ENCODE measurements at regions not wholly inside any gene's neighbourhood (a gene's known extent, or its start where the extent isn't known, plus 50 kb on each side); places are given as distances from the start of the nearest gene placed in this dataset.

DNA sequence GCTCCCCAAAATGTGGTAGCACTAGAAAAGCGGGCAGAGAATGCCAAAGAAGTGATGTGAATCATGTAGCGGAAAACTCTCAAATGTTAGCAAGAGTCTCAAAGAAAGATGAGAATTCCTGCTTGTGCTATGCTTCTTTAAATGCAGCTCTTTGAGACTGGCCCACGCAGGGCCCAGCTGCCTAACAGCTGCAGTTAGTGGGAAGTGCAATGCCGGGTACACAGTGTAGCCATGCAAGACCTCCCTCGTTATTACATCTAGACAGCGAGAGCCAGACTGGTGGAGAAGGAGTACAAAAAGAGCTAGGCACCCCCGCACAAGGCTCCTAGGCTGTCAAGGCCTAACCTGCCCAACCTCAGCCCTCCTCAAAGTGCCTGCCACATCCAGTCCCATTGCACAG lies 201.7 kb upstream of the PRDM1 start:
- H3K27me3 Mint-ChIP-seq (ENCODE audit: insufficient read depth, low read depth), result peaks cover 5% of the 10 kb centered on the region
- H3K4me3 ChIP-seq, result no peak overlapping the region

GRCh38 chr6:105884011-105884410 lies 202.1 kb upstream of the PRDM1 start:
- no peaks in the 10 kb centered on the region for H3K36me3 ChIP-seq
- no peak for DNase-seq (ENCODE audit: low spot score)
- H3K27me3 ChIP-seq, result no peaks in the 10 kb centered on the region
- Mint-ChIP-seq H3K27me3 (ENCODE audit: insufficient read depth, low read depth) (peaks cover 5% of the 10 kb centered on the region), H3K36me3 (no peaks in the 10 kb centered on the region), H3K27ac (no peak overlapping the region), H3K4me1 (peaks cover 3% of the 10 kb centered on the region), H3K9me3 (peaks cover 1% of the 10 kb centered on the region), H3K4me3 (no peak overlapping the region)
- H3K4me1 ChIP-seq, result no peaks in the 10 kb centered on the region
- no peak overlapping the region for H2AFZ ChIP-seq (replicated peaks)
- no peak for TF ChIP-seq CTCF (IDR thresholded peaks at IDR 0.05)
- TF ChIP-seq EZH2 (IDR thresholded peaks at IDR 0.05), result no peak
- no peak for TF ChIP-seq EZH2phosphoT487 (IDR thresholded peaks at IDR 0.05)
- no peaks in the 10 kb centered on the region for H3F3A ChIP-seq (ENCODE audit: low read depth)
- H3K9ac ChIP-seq, result no peak overlapping the region
- H4K20me1 ChIP-seq (ENCODE audit: low read depth), result no peaks in the 10 kb centered on the region
- H3K4me2 ChIP-seq, result no peak overlapping the region
- no peaks in the 10 kb centered on the region for H3K9me3 ChIP-seq (ENCODE audit: low read depth)
- H3K79me2 ChIP-seq (ENCODE audit: low read depth), result no peaks in the 10 kb centered on the region
- no peak overlapping the region for H3K4me3 ChIP-seq
- H3K27ac ChIP-seq, result no peak overlapping the region

More for the DNA sequence above, 201.7 kb upstream of the PRDM1 start:
- H4K20me1 ChIP-seq (ENCODE audit: low read depth), result no peaks in the 10 kb centered on the region
- H3K4me1 ChIP-seq, result no peaks in the 10 kb centered on the region
- peaks cover 4% of the 10 kb centered on the region for H3K9me3 Mint-ChIP-seq
- H3K36me3 ChIP-seq, result no peaks in the 10 kb centered on the region
- no peak overlapping the region for H3K27ac ChIP-seq
- no peak overlapping the region for H3K4me2 ChIP-seq
- H2AFZ ChIP-seq (replicated peaks), result no peak overlapping the region
- H3F3A ChIP-seq (ENCODE audit: low read depth), result no peaks in the 10 kb centered on the region
- no peak overlapping the region for H3K4me3 Mint-ChIP-seq
- no peak for DNase-seq (ENCODE audit: low spot score)
- H3K4me1 Mint-ChIP-seq, result peaks cover 3% of the 10 kb centered on the region
- H3K27ac Mint-ChIP-seq, result no peak overlapping the region
- H3K9ac ChIP-seq, result no peak overlapping the region
- no peaks in the 10 kb centered on the region for H3K27me3 ChIP-seq
- no peaks in the 10 kb centered on the region for H3K9me3 ChIP-seq (ENCODE audit: low read depth)
- H3K36me3 Mint-ChIP-seq, result no peaks in the 10 kb centered on the region
- no peaks in the 10 kb centered on the region for H3K79me2 ChIP-seq (ENCODE audit: low read depth)
- TF ChIP-seq CTCF (IDR thresholded peaks at IDR 0.05) (no peak), EZH2 (IDR thresholded peaks at IDR 0.05) (no peak), EZH2phosphoT487 (IDR thresholded peaks at IDR 0.05) (no peak)

DNA sequence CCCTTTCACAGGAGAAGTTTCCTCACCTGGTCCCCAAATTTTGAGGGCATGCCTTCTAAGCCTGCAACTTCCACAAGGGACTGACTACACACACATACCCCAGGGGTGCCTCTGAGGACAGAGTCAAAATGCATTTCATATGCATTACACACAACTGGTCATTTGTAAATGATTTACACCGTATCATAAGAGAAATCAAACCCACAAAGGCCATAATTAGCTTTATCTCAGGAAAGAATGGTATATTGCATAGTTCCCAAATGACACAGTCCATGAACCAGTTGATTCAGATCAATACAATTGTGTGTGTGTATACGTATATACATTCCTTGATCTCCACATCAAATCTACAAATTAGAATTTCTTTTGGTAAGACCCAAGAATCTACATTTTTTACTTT lies 203.3 kb upstream of the PRDM1 start:
- no peak overlapping the region for H2AFZ ChIP-seq (replicated peaks)
- TF ChIP-seq EZH2phosphoT487 (IDR thresholded peaks at IDR 0.05) (no peak), CTCF (IDR thresholded peaks at IDR 0.05) (no peak), EZH2 (IDR thresholded peaks at IDR 0.05) (no peak)

More for the DNA sequence above, 203.3 kb upstream of the PRDM1 start:
- H3K4me2 ChIP-seq, result no peak overlapping the region
- peaks cover 5% of the 10 kb centered on the region for H3K27me3 Mint-ChIP-seq (ENCODE audit: insufficient read depth, low read depth)
- H3K4me1 Mint-ChIP-seq, result peaks cover 3% of the 10 kb centered on the region
- no peaks in the 10 kb centered on the region for H3K9me3 ChIP-seq (ENCODE audit: low read depth)
- no peaks in the 10 kb centered on the region for H3K9me3 Mint-ChIP-seq
- no peak overlapping the region for H3K9ac ChIP-seq
- H3K36me3 Mint-ChIP-seq, result no peaks in the 10 kb centered on the region
- H3K4me3 Mint-ChIP-seq, result no peak overlapping the region
- no peak overlapping the region for H3K27ac Mint-ChIP-seq
- no peaks in the 10 kb centered on the region for H4K20me1 ChIP-seq (ENCODE audit: low read depth)
- DNase-seq (ENCODE audit: low spot score), result no peak
- H3K27ac ChIP-seq, result no peak overlapping the region
- no peaks in the 10 kb centered on the region for H3K79me2 ChIP-seq (ENCODE audit: low read depth)
- no peaks in the 10 kb centered on the region for H3F3A ChIP-seq (ENCODE audit: low read depth)
- no peak overlapping the region for H3K4me3 ChIP-seq
- H3K27me3 ChIP-seq, result no peaks in the 10 kb centered on the region
- no peaks in the 10 kb centered on the region for H3K4me1 ChIP-seq
- H3K36me3 ChIP-seq, result no peaks in the 10 kb centered on the region

Measured in neural progenitor cell (in vitro differentiated cells).